ENCODE measurements at regions not wholly inside any gene's neighbourhood (a gene's known extent, or its start where the extent isn't known, plus 50 kb on each side); places are given as distances from the start of the nearest gene placed in this dataset.

- Histone ChIP-seq H3K4me3 (no peak overlapping the region), H3K27ac (no peak overlapping the region), H3K4me1 (replicated peaks in 1 of 2) (peaks cover 0 to 4% of the 10 kb centered on the region in 2 donors)
- 40 to 100% (median 72%) methylated on average over 1 to 5 of the region's 7 CpGs for WGBS, 10 experiments
- ATAC-seq (replicated peaks in 6 of 8) = no peak
- in situ Hi-C loops (cut with MboI; ENCODE audit: low pct_unique_long_range_greater_than_20kb in 2 of 9, low sequenced_read_pairs in 9 of 9, unreplicated experiment in 9 of 9) = no loop called here
Observed at GRCh38 chr2:64367444-64368232, 86.3 kb upstream of the LGALSL start.

- no peak overlapping the region for H3K27ac ChIP-seq
- 50 to 100% (median 96%) methylated on average over 1 to 3 of the region's 7 CpGs; no CpG with 5 or more reads in 6 of the 10 experiments for WGBS, 10 experiments
- H3K4me3 ChIP-seq = no peak overlapping the region
- in situ Hi-C loops (cut with MboI; ENCODE audit: low pct_unique_long_range_greater_than_20kb in 2 of 9, low sequenced_read_pairs in 9 of 9, unreplicated experiment in 9 of 9) = no loop called here
- no peak for ATAC-seq (replicated peaks in 6 of 8)
- H3K4me1 ChIP-seq (replicated peaks in 1 of 2) = peaks cover 0 to 4% of the 10 kb centered on the region in 2 donors
Observed at GRCh38 chr2:64369706-64370105, 84.3 kb upstream of the LGALSL start.

- no peak for ATAC-seq (replicated peaks in 6 of 8)
- in situ Hi-C loops (cut with MboI; ENCODE audit: low pct_unique_long_range_greater_than_20kb in 2 of 9, low sequenced_read_pairs in 9 of 9, unreplicated experiment in 9 of 9) = no loop called here
- no peak overlapping the region for H3K27ac ChIP-seq
- H3K4me3 ChIP-seq = no peak overlapping the region
- 60 to 100% (median 81%) methylated on average over 1 to 2 of the region's 2 CpGs; no CpG with 5 or more reads in 2 of the 10 experiments for WGBS, 10 experiments
- H3K4me1 ChIP-seq (replicated peaks in 1 of 2) = peaks cover 0 to 5% of the 10 kb centered on the region in 2 donors
Observed at GRCh38 chr2:64371727-64372126, 82.2 kb upstream of the LGALSL start.

GRCh38 chr2:64374686-64375085 lies 79.3 kb upstream of the LGALSL start:
- peak in 6 of 8 experiments; percentile 23 to 69 (median 32) for ATAC-seq (replicated peaks in 6 of 8)
- in situ Hi-C loops (cut with MboI; ENCODE audit: low pct_unique_long_range_greater_than_20kb in 2 of 9, low sequenced_read_pairs in 9 of 9, unreplicated experiment in 9 of 9) = no loop called here
- H3K4me3 ChIP-seq = no peak overlapping the region
- WGBS, 10 experiments = 17 to 100% (median 40%) methylated on average over 1 to 2 of the region's 4 CpGs; no CpG with 5 or more reads in 5 of the 10 experiments
- H3K4me1 ChIP-seq (replicated peaks in 1 of 2) = peaks cover 0 to 3% of the 10 kb centered on the region in 2 donors
- no peak overlapping the region for H3K27ac ChIP-seq

- peak in 2 of 8 experiments; percentile 78 to 93 for ATAC-seq (replicated peaks in 6 of 8)
- 0 to 100% (median 75%) methylated on average over 1 to 5 of the region's 5 CpGs; no CpG with 5 or more reads in 2 of the 10 experiments for WGBS, 10 experiments
- no peak overlapping the region for H3K4me3 ChIP-seq
- H3K4me1 ChIP-seq (replicated peaks in 1 of 2) = peaks cover 0 to 3% of the 10 kb centered on the region in 2 donors
- in situ Hi-C loops (cut with MboI; ENCODE audit: low pct_unique_long_range_greater_than_20kb in 2 of 9, low sequenced_read_pairs in 9 of 9, unreplicated experiment in 9 of 9) = no loop called here
- no peak overlapping the region for H3K27ac ChIP-seq
Observed at GRCh38 chr2:64376926-64377325, 77.0 kb upstream of the LGALSL start.

- no peak overlapping the region for H3K27ac ChIP-seq
- 80 to 100% (median 91%) methylated on average over 1 to 2 of the region's 7 CpGs; no CpG with 5 or more reads in 4 of the 10 experiments for WGBS, 10 experiments
- H3K4me1 ChIP-seq (replicated peaks in 1 of 2) = peaks cover 0 to 3% of the 10 kb centered on the region in 2 donors
- in situ Hi-C loops (cut with MboI; ENCODE audit: low pct_unique_long_range_greater_than_20kb in 2 of 9, low sequenced_read_pairs in 9 of 9, unreplicated experiment in 9 of 9) = no loop called here
- no peak for ATAC-seq (replicated peaks in 6 of 8)
- H3K4me3 ChIP-seq = no peak overlapping the region
Observed at GRCh38 chr2:64379186-64379585, 74.8 kb upstream of the LGALSL start.

GRCh38 chr2:64380853-64381527 lies 73.0 kb upstream of the LGALSL start:
- WGBS, 10 experiments = 40 to 100% (median 84%) methylated on average over 1 to 4 of the region's 4 CpGs; no CpG with 5 or more reads in 2 of the 10 experiments
- no peak for ATAC-seq (replicated peaks in 6 of 8)
- Histone ChIP-seq H3K27ac (no peak overlapping the region), H3K4me3 (no peak overlapping the region), H3K4me1 (replicated peaks in 1 of 2) (peaks cover 0 to 3% of the 10 kb centered on the region in 2 donors)
- in situ Hi-C loops (cut with MboI; ENCODE audit: low pct_unique_long_range_greater_than_20kb in 2 of 9, low sequenced_read_pairs in 9 of 9, unreplicated experiment in 9 of 9) = no loop called here

- Histone ChIP-seq H3K4me1 (replicated peaks in 1 of 2) (no peaks in the 10 kb centered on the region), H3K4me3 (no peak overlapping the region), H3K27ac (no peak overlapping the region)
- no peak for ATAC-seq (replicated peaks in 6 of 8)
- WGBS, 10 experiments = 90 to 100% (median 100%) methylated on average over 1 to 4 of the region's 5 CpGs; no CpG with 5 or more reads in 4 of the 10 experiments
- in situ Hi-C loops (cut with MboI; ENCODE audit: low pct_unique_long_range_greater_than_20kb in 2 of 9, low sequenced_read_pairs in 9 of 9, unreplicated experiment in 9 of 9) = no loop called here
Observed at GRCh38 chr2:64383016-64383591, 70.9 kb upstream of the LGALSL start.

- in situ Hi-C loops (cut with MboI; ENCODE audit: low pct_unique_long_range_greater_than_20kb in 2 of 9, low sequenced_read_pairs in 9 of 9, unreplicated experiment in 9 of 9) = no loop called here
- no peak for ATAC-seq (replicated peaks in 6 of 8)
- no peak overlapping the region for H3K27ac ChIP-seq
- H3K4me3 ChIP-seq = no peak overlapping the region
- WGBS, 10 experiments = 42 to 100% (median 87%) methylated on average over 1 to 3 of the region's 3 CpGs; no CpG with 5 or more reads in 2 of the 10 experiments
- no peaks in the 10 kb centered on the region for H3K4me1 ChIP-seq (replicated peaks in 1 of 2)
Observed at GRCh38 chr2:64383881-64384280, 70.1 kb upstream of the LGALSL start.

GRCh38 chr2:64386676-64387075 lies 67.3 kb upstream of the LGALSL start:
- WGBS, 10 experiments = 33 to 92% (median 75%) methylated on average over 1 to 4 of the region's 4 CpGs; no CpG with 5 or more reads in 2 of the 10 experiments
- in situ Hi-C loops (cut with MboI; ENCODE audit: low pct_unique_long_range_greater_than_20kb in 2 of 9, low sequenced_read_pairs in 9 of 9, unreplicated experiment in 9 of 9) = no loop called here
- Histone ChIP-seq H3K4me3 (no peak overlapping the region), H3K4me1 (replicated peaks in 1 of 2) (no peaks in the 10 kb centered on the region), H3K27ac (no peak overlapping the region)
- ATAC-seq (replicated peaks in 6 of 8) = no peak

GRCh38 chr2:64390586-64390985 lies 63.4 kb upstream of the LGALSL start:
- in situ Hi-C loops (cut with MboI; ENCODE audit: low pct_unique_long_range_greater_than_20kb in 2 of 9, low sequenced_read_pairs in 9 of 9, unreplicated experiment in 9 of 9) = no loop called here
- Histone ChIP-seq H3K4me1 (replicated peaks in 1 of 2) (no peaks in the 10 kb centered on the region), H3K27ac (no peak overlapping the region), H3K4me3 (no peak overlapping the region)
- no peak for ATAC-seq (replicated peaks in 6 of 8)

GRCh38 chr2:64391424-64391823 lies 62.5 kb upstream of the LGALSL start:
- Histone ChIP-seq H3K4me3 (no peak overlapping the region), H3K4me1 (replicated peaks in 1 of 2) (no peaks in the 10 kb centered on the region), H3K27ac (no peak overlapping the region)
- WGBS, 10 experiments = 0 to 100% (median 73%) methylated on average over 1 to 2 of the region's 2 CpGs; no CpG with 5 or more reads in 4 of the 10 experiments
- ATAC-seq (replicated peaks in 6 of 8) = peak in 2 of 8 experiments; percentile 70 to 80
- in situ Hi-C loops (cut with MboI; ENCODE audit: low pct_unique_long_range_greater_than_20kb in 2 of 9, low sequenced_read_pairs in 9 of 9, unreplicated experiment in 9 of 9) = no loop called here

GRCh38 chr2:64391940-64392339 lies 62.0 kb upstream of the LGALSL start:
- ATAC-seq (replicated peaks in 6 of 8) = no peak
- no peaks in the 10 kb centered on the region for H3K4me1 ChIP-seq (replicated peaks in 1 of 2)
- in situ Hi-C loops (cut with MboI; ENCODE audit: low pct_unique_long_range_greater_than_20kb in 2 of 9, low sequenced_read_pairs in 9 of 9, unreplicated experiment in 9 of 9) = no loop called here
- no peak overlapping the region for H3K27ac ChIP-seq
- H3K4me3 ChIP-seq = no peak overlapping the region
- 100% methylated on average over 1 of the region's 1 CpG; no CpG with 5 or more reads in 8 of the 10 experiments for WGBS, 10 experiments
